ENCODE measurements at regions not wholly inside any gene's neighbourhood (a gene's known extent, or its start where the extent isn't known, plus 50 kb on each side); places are given as distances from the start of the nearest gene placed in this dataset.

DNA sequence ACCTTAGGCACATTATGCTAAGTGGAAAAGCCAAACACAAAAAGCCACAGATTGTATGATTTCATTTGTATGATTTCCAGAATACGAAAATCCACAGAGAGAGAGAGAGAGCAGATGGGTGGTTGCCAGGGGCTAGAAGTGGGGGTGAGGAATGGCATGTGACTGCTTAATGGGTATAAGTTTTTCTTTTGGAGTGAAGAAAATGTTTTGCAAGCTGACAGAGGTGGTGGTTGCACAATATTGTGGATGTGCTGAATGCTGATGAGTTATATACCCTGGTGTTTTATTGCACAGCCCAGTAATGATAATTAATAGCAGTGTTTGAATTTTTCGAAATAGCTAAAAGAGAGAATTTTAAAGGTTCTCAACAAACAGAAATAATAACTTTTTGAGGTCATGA is 386.1 kb upstream of the HS3ST1 start:
- TF ChIP-seq ZNF583 (CRISPR knock-in tag; IDR thresholded peaks at IDR 0.05), result no peak
- TF ChIP-seq EP400 (IDR thresholded peaks at IDR 0.05), result no peak
- TF ChIP-seq SRSF1 (IDR thresholded peaks at IDR 0.05; ENCODE audit: low read depth, low read length), result no peak
- no peak for TF ChIP-seq PHF20 (IDR thresholded peaks at IDR 0.05; ENCODE audit: partially characterized antibody)
- no peak for TF ChIP-seq NBN (IDR thresholded peaks at IDR 0.05; ENCODE audit: low read depth)
- TF ChIP-seq ZNF217 (CRISPR knock-in tag; IDR thresholded peaks at IDR 0.05), result no peak
- TF ChIP-seq MCM7 (IDR thresholded peaks at IDR 0.05), result no peak
- TF ChIP-seq, protein P1, sequence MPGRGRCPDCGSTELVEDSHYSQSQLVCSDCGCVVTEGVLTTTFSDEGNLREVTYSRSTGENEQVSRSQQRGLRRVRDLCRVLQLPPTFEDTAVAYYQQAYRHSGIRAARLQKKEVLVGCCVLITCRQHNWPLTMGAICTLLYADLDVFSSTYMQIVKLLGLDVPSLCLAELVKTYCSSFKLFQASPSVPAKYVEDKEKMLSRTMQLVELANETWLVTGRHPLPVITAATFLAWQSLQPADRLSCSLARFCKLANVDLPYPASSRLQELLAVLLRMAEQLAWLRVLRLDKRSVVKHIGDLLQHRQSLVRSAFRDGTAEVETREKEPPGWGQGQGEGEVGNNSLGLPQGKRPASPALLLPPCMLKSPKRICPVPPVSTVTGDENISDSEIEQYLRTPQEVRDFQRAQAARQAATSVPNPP (IDR thresholded peaks at IDR 0.05; ENCODE audit: borderline replicate concordance, insufficient read depth, insufficient read length), result no peak
- no peak for TF ChIP-seq TFE3 (CRISPR knock-in tag; IDR thresholded peaks at IDR 0.05)
- TF ChIP-seq DIDO1 (tag; IDR thresholded peaks at IDR 0.05; ENCODE audit: low read depth), result no peak
- no peak for TF ChIP-seq USF2 (CRISPR knock-in tag; IDR thresholded peaks at IDR 0.05)
- no peak for TF ChIP-seq ZNF699 (CRISPR knock-in tag; IDR thresholded peaks at IDR 0.05; ENCODE audit: insufficient replicate concordance)
- TF ChIP-seq ZFP1 (CRISPR knock-in tag; IDR thresholded peaks at IDR 0.05), result no peak
- no peak for TF ChIP-seq ETV6 (IDR thresholded peaks at IDR 0.05; ENCODE audit: borderline replicate concordance in 1 of 2, low read depth in 2 of 2, low read length in 1 of 2)
- no peak for TF ChIP-seq ETV6 (CRISPR knock-in tag; IDR thresholded peaks at IDR 0.05; ENCODE audit: borderline replicate concordance)
- TF ChIP-seq BCL6 (CRISPR knock-in tag; IDR thresholded peaks at IDR 0.05), result no peak
- POLR2A ChIA-PET, result no interaction called here
- no TSS peak for BruUV-seq (replicated peaks)
- Histone ChIP-seq H3K27me3 (ENCODE audit: control insufficient read depth in 2 of 2, insufficient read depth in 2 of 2, low read length in 2 of 2) (no peaks in the 10 kb centered on the region), H3K4me2 (ENCODE audit: insufficient read depth, low read length) (no peak overlapping the region), H3K9ac (ENCODE audit: insufficient read depth in 1 of 2, low read depth in 2 of 2, low read length in 2 of 2) (no peak overlapping the region), H3K9me3 (replicated peaks; ENCODE audit: control insufficient read depth, insufficient read depth, low read depth, low read length) (no peaks in the 10 kb centered on the region), H3K4me1 (replicated peaks in 1 of 2; ENCODE audit: control insufficient read depth in 2 of 2, insufficient read depth in 2 of 2, low read length in 2 of 2) (no peaks in the 10 kb centered on the region), H3K36me3 (ENCODE audit: control insufficient read depth, insufficient read depth, low read length) (no peaks in the 10 kb centered on the region), H3K4me3 (no peak overlapping the region), H3K79me2 (ENCODE audit: control insufficient read depth, insufficient read depth, low read length) (no peaks in the 10 kb centered on the region), H3K27ac (ENCODE audit: extremely low read depth, low read depth, low read length) (no peak overlapping the region), H4K20me1 (replicated peaks; ENCODE audit: control insufficient read depth, insufficient read depth, low read length) (no peaks in the 10 kb centered on the region), H3K9me1 (ENCODE audit: control insufficient read depth, insufficient read depth, low read length) (no peaks in the 10 kb centered on the region), H2AFZ (ENCODE audit: low read depth, low read length) (no peak overlapping the region)
- CTCF ChIA-PET (ENCODE audit: low intra/inter-chr PET ratio), result no interaction called here
- in situ Hi-C loops (cut with MboI) (no loop called here), intact Hi-C loops (cut with micrococcal nuclease) (no loop called here)
- ATAC-seq (no peak), FAIRE-seq (no peak), DNase-seq (ENCODE audit: extremely low read depth in 1 of 4, low spot score in 3 of 4) (no peak)
- WGBS (ENCODE audit: insufficient coverage, low coverage, missing lambda C conversion rate), result 6% methylated on average over 2 of the region's 2 CpGs

Data from K562 (cell line).